SH-SY5Y (cell line): ENCODE measurements at regions not wholly inside any gene's neighbourhood (a gene's known extent, or its start where the extent isn't known, plus 50 kb on each side); places are given as distances from the start of the nearest gene placed in this dataset.

Experiments used
- GATA2 ChIP-seq: IDR thresholded peaks from 2 replicates; pipeline ENCODE4 v1.6.1; 2011; ENCODE audit warnings: mild to moderate bottlenecking, low read depth, low read length
- GATA3 ChIP-seq: IDR thresholded peaks from 2 replicates; pipeline ENCODE4 v1.6.1; 2011; ENCODE audit warnings: low read depth, mild to moderate bottlenecking, low read length, moderate library complexity

DNA sequence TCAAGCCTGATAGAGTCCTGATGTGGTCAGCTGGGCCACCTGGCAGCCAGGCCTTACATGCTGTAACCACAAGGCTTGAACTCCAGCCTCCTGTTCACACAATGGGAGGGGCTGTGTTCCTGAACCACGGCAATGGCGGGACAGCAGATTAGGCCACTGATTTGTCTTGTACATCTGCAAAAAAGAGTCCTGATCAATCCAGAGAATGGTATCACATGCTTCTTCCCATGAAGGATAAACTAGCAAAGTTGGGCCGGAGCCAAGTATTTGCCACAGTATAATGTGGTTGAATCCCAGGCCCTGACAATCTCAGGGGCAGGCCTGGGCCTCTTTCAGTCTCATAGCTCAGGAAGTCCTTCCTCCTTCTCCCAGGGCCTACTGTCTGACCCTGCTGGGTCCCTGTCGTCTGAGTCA, 2182.5 kb upstream of the AGA start:
- TF ChIP-seq GATA2: no peak
- no peak for TF ChIP-seq GATA3
